GM12892 (cell line): ENCODE measurements at regions not wholly inside any gene's neighbourhood (a gene's known extent, or its start where the extent isn't known, plus 50 kb on each side); places are given as distances from the start of the nearest gene placed in this dataset.

Experiments
- POLR2A ChIP-seq: IDR thresholded peaks from 2 replicates; pipeline ENCODE4 v1.6.1; 2011; ENCODE audit warnings: low read depth, low read length, control low read depth
- POLR2AphosphoS5 ChIP-seq: IDR thresholded peaks from 2 replicates; pipeline ENCODE4 v1.6.1; 2011; ENCODE audit warnings: low read depth, low read length, control low read depth
- TAF1 ChIP-seq: IDR thresholded peaks from 2 replicates; pipeline ENCODE4 v1.6.1; 2011; ENCODE audit warnings: low read depth, mild to moderate bottlenecking, control low read depth, low read length, borderline replicate concordance

GRCh38 chr10:120729547-120729946 is 121.6 kb upstream of the WDR11 start:
- TF ChIP-seq TAF1: no peak
- no peak for TF ChIP-seq POLR2A
- TF ChIP-seq POLR2AphosphoS5: no peak
